ENCODE measurements at regions not wholly inside any gene's neighbourhood (a gene's known extent, or its start where the extent isn't known, plus 50 kb on each side); places are given as distances from the start of the nearest gene placed in this dataset.

- no peak for DNase-seq (ENCODE audit: low read depth)
These were observed 74.3 kb downstream of the RFLNA start for GRCh38 chr12:124369055-124369826.

- no peak for DNase-seq (ENCODE audit: low read depth)
These were observed 73.6 kb downstream of the RFLNA start for GRCh38 chr12:124368421-124369032.

DNA sequence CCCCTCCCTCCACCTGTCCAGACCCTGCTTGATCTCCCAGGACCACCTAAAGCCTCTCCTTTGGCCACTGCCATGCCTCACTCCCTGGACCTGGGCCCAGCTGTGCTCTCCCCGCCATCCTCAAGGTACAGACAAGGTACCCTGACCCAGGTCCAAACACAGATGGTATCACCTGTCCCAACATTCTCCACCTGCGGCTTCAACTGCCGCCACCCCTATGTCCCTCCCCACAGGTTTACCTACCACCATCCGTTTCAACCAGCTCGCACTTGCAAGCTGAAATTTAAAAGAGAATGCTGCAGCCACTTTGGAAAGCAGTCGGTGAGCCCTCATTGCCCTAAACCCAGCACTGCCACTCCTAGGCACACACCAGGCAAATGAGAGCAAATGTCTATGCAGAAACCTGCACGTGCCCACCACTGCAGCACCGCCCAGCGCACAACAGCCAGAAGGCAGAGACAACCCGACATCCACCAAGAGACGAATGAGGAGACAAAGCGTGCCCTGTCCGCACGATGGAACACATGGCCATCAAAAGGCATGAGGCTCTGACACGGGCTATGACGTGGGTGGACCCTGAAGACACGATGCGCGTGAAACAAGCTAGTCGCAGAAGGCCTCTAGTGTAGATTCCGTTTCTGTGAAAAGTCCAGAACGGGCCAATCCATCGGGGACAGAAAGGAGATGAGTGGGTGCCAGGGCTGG lies 71.0 kb downstream of the RFLNA start:
- no peak for DNase-seq (ENCODE audit: low read depth)

All from stimulated activated CD8-positive, alpha-beta memory T cell treated with anti-CD3 and anti-CD28 coated beads, Interleukin-7, amount 100 ng/mL, for 24 hours (primary cell).